Embryonic facial prominence (tissue), 1 donor: ENCODE measurements at regions not wholly inside any gene's neighbourhood (a gene's known extent, or its start where the extent isn't known, plus 50 kb on each side); places are given as distances from the start of the nearest gene placed in this dataset.

Source experiments
- DNase-seq: peaks from one replicate; pipeline ENCODE4 v3.0.0-alpha.2; 2016; ENCODE audit errors: extremely low spot score

GRCh38 chr4:165610679-165611437, 232.1 kb downstream of the CPE start:
- DNase-seq = no peak

DNA sequence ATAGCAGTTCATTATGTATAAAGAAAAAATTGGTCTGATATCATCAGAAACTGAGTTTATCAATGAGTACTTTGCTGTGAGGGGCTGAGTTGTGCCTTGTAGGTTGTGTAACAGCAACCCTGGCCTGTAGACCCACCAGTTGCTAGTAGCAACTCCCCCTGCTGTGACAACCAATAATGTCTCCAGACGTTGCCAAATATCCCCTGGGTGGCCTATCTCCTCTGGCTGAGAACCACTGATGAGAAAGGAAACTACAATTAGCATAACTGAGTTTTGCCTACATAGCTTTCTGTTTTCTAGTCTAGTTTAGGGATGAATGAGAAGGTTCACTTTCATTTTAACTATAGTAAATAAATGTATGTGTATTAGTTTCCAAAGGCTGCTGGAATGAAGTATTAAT, 234.1 kb downstream of the CPE start:
- no peak for DNase-seq

DNA sequence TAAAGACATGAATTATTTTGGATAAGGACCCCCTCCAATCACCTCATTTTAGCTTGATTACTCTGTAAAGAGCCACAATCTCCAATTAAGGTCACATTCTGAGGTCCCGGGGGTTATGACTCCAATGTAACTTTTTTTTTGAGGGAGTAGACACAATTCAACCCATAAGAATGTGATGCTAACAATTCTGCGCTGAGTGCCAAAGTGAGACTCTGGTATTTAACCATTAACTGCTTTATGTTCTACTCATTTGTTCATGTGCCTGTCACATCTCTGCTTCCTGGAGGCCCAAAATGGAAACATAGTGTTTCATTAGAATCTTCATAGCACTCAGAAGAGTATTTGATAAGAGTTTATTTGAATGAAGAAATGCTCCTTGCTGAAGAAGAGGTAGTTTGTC, 234.8 kb downstream of the CPE start:
- DNase-seq = no peak

DNA sequence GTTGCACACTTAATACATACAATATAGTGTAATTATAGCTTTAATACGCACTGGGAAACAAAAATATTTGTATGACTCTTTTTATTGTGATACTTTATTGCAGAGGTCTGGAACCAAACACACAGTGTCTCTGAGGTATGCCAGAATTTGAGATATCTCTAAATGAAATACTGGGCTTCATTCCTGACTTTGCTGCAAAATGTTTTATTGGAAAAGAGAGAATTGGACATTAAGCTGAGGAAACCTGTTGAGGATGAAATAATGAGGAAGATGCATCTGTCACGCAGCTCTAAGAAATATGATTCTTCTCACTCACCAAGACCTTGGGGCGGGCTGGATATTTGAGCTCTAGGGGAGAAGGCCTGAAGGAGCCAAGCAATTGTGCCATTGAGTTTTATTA, 242.1 kb downstream of the CPE start:
- no peak for DNase-seq

DNA sequence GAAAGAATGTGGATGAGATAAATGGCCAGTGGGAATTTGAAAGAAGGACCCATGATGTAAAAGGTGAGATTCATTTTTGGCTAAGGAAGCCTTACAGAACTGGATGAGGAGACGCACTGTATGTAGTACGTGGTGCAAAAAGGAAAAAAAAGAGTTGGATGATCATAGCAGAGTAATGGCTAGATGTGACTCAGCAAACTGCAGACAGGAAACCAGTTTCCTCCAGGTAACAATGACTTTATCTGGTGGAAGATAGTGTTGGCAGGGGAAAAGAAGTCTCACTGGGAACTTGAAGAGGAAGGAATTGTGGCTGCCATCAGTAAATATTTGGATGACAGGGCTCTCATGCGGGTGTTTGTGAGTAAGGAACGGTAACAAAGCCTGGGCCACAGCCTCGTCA, 243.2 kb downstream of the CPE start:
- no peak for DNase-seq

GRCh38 chr4:165625281-165625680, 246.5 kb downstream of the CPE start:
- DNase-seq = no peak

GRCh38 chr4:165626316-165626715, 246.7 kb upstream of the TLL1 start:
- DNase-seq = no peak

- no peak for DNase-seq
Observed at GRCh38 chr4:165627128-165627527, 245.9 kb upstream of the TLL1 start.

DNA sequence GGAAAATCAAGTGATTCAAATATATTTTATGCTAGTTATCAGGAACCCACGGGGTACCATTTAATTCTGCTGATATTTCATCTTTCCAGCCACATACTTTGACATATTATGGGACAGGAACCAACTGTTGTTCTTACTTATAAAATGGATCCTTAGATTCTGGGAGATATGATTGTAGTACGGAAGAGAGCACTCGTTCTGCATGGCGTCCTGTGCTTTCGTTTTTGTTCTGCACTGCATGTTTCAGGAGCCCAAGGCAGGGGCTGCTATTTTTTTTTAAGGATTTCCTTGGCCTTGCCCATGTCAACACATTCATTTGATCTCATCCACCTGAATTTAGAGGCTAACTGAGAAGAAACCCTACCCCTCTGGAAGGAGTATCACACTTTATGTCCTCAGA, 245.5 kb upstream of the TLL1 start:
- no peak for DNase-seq

- no peak for DNase-seq
Observed at GRCh38 chr4:165628572-165628971, 244.5 kb upstream of the TLL1 start.

DNA sequence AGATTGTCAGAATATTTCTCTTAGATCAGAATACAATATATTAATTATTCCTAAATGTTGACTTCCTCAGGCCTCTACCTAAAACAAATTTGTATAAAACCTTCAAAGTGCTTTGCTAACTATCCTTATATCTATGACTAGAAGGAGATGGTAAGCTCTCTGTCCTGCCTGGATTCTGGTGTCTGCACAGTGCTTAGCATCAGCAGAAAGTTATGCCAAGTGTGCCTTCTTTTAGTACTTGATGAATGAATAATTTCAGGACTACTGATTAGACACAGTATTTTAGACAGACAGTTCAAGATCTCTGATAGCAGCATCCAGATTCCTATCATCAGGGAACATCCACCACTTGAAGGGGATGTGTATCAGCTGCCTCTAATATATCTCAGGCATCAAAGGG, 242.4 kb upstream of the TLL1 start:
- no peak for DNase-seq

DNA sequence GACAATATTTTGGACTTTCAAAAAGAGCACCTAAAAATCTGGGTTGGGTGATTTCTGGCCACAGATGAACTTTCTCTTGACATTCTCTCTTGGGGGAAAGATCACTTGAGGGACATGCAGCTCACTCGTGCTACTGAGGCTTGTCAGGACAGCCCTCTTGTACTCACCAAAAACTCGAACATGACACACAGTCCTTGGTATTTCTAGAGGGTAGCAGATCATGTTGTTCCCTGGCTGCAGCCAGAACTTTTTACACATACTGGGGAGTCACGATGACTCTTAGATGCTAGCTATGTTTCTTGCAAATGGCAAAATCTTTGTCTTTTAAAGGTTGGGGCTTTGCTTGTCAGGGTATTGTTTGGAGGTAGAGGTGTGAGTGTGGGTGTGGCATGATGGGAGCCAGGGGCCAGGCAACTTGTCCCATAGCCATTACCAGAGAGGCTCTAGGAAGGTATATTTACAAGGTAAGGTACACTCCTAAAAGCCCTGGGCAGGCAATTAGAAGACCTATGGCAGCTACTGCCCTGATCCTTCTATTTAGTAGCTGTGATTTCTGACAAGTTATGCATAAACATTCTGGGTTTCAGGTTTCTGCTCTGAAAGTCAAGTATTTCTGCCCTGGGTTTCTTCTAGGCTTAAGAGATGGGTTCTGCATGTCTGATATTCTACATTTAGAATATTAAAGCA, 241.7 kb upstream of the TLL1 start:
- DNase-seq = no peak

GRCh38 chr4:165631912-165632311, 241.1 kb upstream of the TLL1 start:
- DNase-seq = no peak

GRCh38 chr4:165634766-165635165, 238.3 kb upstream of the TLL1 start:
- no peak for DNase-seq

- DNase-seq = no peak
Observed at GRCh38 chr4:165635381-165635780, 237.7 kb upstream of the TLL1 start.

- no peak for DNase-seq
Observed at GRCh38 chr4:165635951-165636350, 237.1 kb upstream of the TLL1 start.

DNA sequence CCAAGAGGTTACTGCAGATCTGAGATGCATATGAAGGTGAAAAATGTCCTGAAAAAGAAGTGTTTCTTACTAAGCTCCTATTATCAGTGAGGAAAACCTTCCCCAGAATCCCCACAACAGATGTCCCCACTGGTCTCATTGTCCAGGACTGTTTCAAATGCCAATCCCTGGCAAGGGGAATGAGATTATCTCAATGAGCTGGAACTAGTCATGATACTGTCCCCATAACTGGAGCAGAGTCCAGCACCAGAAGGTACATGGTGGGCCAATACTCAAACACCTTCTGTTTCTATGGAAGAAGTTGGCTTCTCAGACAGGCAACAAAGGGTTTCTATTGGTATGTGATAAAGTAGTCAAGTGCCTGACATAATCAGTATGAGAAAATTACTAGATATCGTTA, 221.1 kb upstream of the TLL1 start:
- no peak for DNase-seq

GRCh38 chr4:165654556-165654955, 218.5 kb upstream of the TLL1 start:
- no peak for DNase-seq

GRCh38 chr4:165656399-165656798, 216.6 kb upstream of the TLL1 start:
- no peak for DNase-seq

DNA sequence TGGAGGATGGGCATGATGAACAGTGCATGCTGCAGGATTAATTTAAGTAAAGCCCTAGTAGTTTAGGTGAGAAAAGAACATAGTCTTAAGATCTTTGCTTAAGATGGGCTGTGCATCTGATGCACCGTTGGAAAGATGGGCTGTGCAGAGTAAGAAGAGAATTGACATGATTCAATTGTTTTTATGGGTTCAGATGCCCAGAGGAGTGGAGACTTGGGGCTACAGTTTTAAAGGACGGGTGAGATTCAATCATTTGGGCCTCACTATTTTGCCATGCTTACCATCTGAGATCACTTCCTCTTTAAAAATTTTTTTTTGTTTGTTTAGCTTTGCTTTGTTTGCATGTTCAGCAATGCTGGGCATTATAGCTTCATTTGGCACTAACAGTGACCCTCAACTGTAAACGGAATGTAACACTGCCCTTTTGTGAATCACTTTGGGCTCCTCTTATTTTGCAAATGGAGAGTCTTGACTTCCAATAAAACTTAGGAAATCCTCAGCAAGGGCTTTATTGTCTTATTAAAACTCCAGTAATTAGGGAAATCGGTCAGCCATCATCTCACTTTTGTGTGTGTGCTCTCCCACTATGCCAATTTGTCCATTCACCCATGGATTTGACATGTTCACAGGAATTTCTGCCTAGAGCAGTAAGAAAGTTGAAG, 216.1 kb upstream of the TLL1 start:
- no peak for DNase-seq

- DNase-seq = peak; percentile 47
Observed at GRCh38 chr4:165662341-165662740, 210.7 kb upstream of the TLL1 start.

DNA sequence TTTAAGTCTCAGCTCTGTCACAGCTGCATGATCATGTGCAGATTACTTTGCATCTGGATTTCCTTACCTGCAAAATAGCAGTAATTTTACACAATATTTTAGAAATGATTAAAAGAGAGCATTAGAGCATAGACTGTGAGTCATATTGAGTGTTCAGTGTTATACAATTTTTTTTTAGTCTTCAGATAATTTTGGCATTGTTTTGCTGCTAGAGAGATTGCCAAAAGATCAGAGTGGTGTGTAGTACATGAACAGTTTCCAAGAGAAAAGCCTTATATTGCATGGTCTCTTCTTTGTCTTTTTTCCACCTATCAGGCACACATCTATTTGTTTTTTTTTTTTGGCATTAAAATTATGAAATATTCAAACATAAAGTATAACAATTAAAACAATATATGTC, 209.6 kb upstream of the TLL1 start:
- DNase-seq = no peak

DNA sequence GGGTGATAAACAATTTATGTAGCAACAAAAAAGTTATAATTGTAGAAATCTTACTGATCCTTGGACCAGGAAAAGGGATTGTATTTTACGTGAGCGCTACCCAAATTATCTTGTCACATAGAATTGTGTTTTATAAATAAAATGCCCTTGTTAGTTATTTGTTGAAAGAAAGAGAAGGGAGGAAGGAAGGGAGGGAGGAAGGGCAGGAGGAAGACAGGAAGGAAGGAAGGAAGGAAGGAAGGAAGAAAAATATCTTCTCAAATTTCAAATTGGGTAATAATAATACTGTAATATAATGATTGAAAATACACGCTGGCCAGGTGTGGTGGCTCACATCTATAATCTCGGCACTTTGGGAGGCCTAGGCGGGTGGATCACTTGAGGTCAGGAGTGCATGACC, 206.2 kb upstream of the TLL1 start:
- DNase-seq = no peak
